ENCODE measurements at regions not wholly inside any gene's neighbourhood (a gene's known extent, or its start where the extent isn't known, plus 50 kb on each side); places are given as distances from the start of the nearest gene placed in this dataset.

- no peak for TF ChIP-seq PRDM10 (CRISPR knock-in tag; IDR thresholded peaks at IDR 0.05; ENCODE audit: low read depth)
Observed at GRCh38 chr3:124372775-124373174, 357.5 kb upstream of the UMPS start (continued).

- DNase-seq (ENCODE audit: low spot score) (no peak), FAIRE-seq (no peak), ATAC-seq (no peak)
- Histone ChIP-seq H3K4me2 (ENCODE audit: low read depth, low read length) (no peak overlapping the region), H3K4me3 (replicated peaks in 1 of 3; ENCODE audit: insufficient read depth in 1 of 3, low read depth in 2 of 3, low read length in 3 of 3) (no peak overlapping the region), H3K9ac (ENCODE audit: insufficient read depth, low read depth, low read length) (no peak overlapping the region), H3K27ac (ENCODE audit: extremely low read length, insufficient read depth, low read length) (no peak overlapping the region), H3K36me3 (replicated peaks in 1 of 2; ENCODE audit: control insufficient read depth in 1 of 2, insufficient read depth in 2 of 2, low read length in 2 of 2) (no peaks in the 10 kb centered on the region), H3K4me1 (ENCODE audit: insufficient read depth, low read length) (no peaks in the 10 kb centered on the region), H2AFZ (ENCODE audit: low read length) (no peak overlapping the region), H3K27me3 (ENCODE audit: control insufficient read depth in 1 of 2, insufficient read depth in 2 of 2, low read length in 2 of 2) (no peaks in the 10 kb centered on the region), H3K9me3 (ENCODE audit: low read length) (no peaks in the 10 kb centered on the region), H4K20me1 (ENCODE audit: insufficient read depth, low read length) (no peaks in the 10 kb centered on the region), H3K79me2 (ENCODE audit: insufficient read depth, low read length) (no peaks in the 10 kb centered on the region)
- POLR2A ChIA-PET, result no interaction called here
- no TSS peak for BruUV-seq (replicated peaks)
- intact Hi-C loops (cut with micrococcal nuclease; ENCODE audit: unreplicated experiment), result no loop called here
- in situ Hi-C loops (cut with HindIII; ENCODE audit: extremely low pct_ligation_motif_present, low pct_unique_long_range_greater_than_20kb), result loop anchor here (25.0 kb wide), 1 partner anchor 314 kb away; no protein-coding TSS in a partner anchor
- CTCF ChIA-PET (ENCODE audit: low intra/inter-chr PET ratio, low total read pairs), result no interaction called here
- WGBS (ENCODE audit: low lambda C conversion rate), result 0% methylated on average over 2 of the region's 2 CpGs
- TF ChIP-seq CEBPZ (IDR thresholded peaks at IDR 0.05; ENCODE audit: low read length) (no peak), ZNF17 (CRISPR knock-in tag; IDR thresholded peaks at IDR 0.05) (no peak), ZNF580 (CRISPR knock-in tag; IDR thresholded peaks at IDR 0.05; ENCODE audit: borderline replicate concordance, low read depth) (no peak), TRIM24 (CRISPR knock-in tag; IDR thresholded peaks at IDR 0.05) (no peak), THYN1 (CRISPR knock-in tag; IDR thresholded peaks at IDR 0.05; ENCODE audit: borderline replicate concordance, low read depth) (no peak), ATF7-NPFF (CRISPR knock-in tag; IDR thresholded peaks at IDR 0.05; ENCODE audit: low read depth) (no peak), PHF5A (CRISPR knock-in tag; IDR thresholded peaks at IDR 0.05; ENCODE audit: low read depth, unreplicated experiment) (no peak), ZNF713 (CRISPR knock-in tag; IDR thresholded peaks at IDR 0.05) (no peak), IRF9 (CRISPR knock-in tag; IDR thresholded peaks at IDR 0.05; ENCODE audit: borderline replicate concordance) (no peak), ZNF746 (CRISPR knock-in tag; IDR thresholded peaks at IDR 0.05) (no peak), GZF1 (CRISPR knock-in tag; IDR thresholded peaks at IDR 0.05) (no peak), ZNF468 (CRISPR knock-in tag; IDR thresholded peaks at IDR 0.05) (no peak), SMAD9 (CRISPR knock-in tag; IDR thresholded peaks at IDR 0.05) (no peak), SUZ12 (IDR thresholded peaks at IDR 0.05; ENCODE audit: low read depth, low read length) (no peak), PRPF4 (IDR thresholded peaks at IDR 0.05; ENCODE audit: low read depth, low read length, poor library complexity, severe bottlenecking) (no peak)
Observed at GRCh38 chr3:124373524-124373923, 356.7 kb upstream of the UMPS start.

Data from HepG2 (cell line).